Stimulated activated CD8-positive, alpha-beta memory T cell treated with anti-CD3 and anti-CD28 coated beads, Interleukin-4, amount 100 ng/mL, for 4 hours (primary cell): ENCODE measurements at regions not wholly inside any gene's neighbourhood (a gene's known extent, or its start where the extent isn't known, plus 50 kb on each side); places are given as distances from the start of the nearest gene placed in this dataset.

Source experiments
- DNase-seq, 2 donors: peaks; one replicate each; pipeline ENCODE4 v3.0.0-alpha.2; 2020; ENCODE audit warnings: low read depth in 2 of 2, low spot score in 1 of 2

- no peak for DNase-seq
Measured at GRCh38 chr5:56282951-56283350, 49.8 kb upstream of the ANKRD55 start.
